KOPT-K1 (cell line): ENCODE measurements at regions not wholly inside any gene's neighbourhood (a gene's known extent, or its start where the extent isn't known, plus 50 kb on each side); places are given as distances from the start of the nearest gene placed in this dataset.
"Not testable (repeated sequence)": the region's sequence is repeated elsewhere in the genome, so short reads cannot be mapped to it uniquely, and the experiment has no call there.

Experiments used
- H3K27ac ChIP-seq: fragments of 200-600 bp; sonication (generic); 2 replicates; pipeline ENCODE4 v1.5.1; 2016; ENCODE audit warnings: antibody characterized with exemption, mild to moderate bottlenecking, low read depth, low read length; ENCODE audit not compliant: poor library complexity, severe bottlenecking
- H3K36me3 ChIP-seq: fragments of 200-600 bp; sonication (generic); 2 replicates; pipeline ENCODE4 v1.5.1; 2017; ENCODE audit warnings: antibody characterized with exemption, mild to moderate bottlenecking, low read length, moderate library complexity; ENCODE audit not compliant: insufficient read depth
- H3K9me3 ChIP-seq: fragments of 200-600 bp; sonication (generic); 2 replicates; pipeline ENCODE4 v1.5.1; 2017; ENCODE audit warnings: antibody characterized with exemption, low read length, mild to moderate bottlenecking; ENCODE audit not compliant: insufficient read depth, poor library complexity, severe bottlenecking

GRCh38 chr11:13137844-13138301 lies 128.8 kb downstream of the RASSF10 start:
- Histone ChIP-seq H3K36me3 (no peaks in the 10 kb centered on the region), H3K9me3 (no peaks in the 10 kb centered on the region), H3K27ac (no peak overlapping the region)

GRCh38 chr11:13139085-13139484 lies 130.0 kb downstream of the RASSF10 start:
- not testable (repeated sequence) for H3K27ac ChIP-seq, H3K9me3 ChIP-seq, H3K36me3 ChIP-seq

DNA sequence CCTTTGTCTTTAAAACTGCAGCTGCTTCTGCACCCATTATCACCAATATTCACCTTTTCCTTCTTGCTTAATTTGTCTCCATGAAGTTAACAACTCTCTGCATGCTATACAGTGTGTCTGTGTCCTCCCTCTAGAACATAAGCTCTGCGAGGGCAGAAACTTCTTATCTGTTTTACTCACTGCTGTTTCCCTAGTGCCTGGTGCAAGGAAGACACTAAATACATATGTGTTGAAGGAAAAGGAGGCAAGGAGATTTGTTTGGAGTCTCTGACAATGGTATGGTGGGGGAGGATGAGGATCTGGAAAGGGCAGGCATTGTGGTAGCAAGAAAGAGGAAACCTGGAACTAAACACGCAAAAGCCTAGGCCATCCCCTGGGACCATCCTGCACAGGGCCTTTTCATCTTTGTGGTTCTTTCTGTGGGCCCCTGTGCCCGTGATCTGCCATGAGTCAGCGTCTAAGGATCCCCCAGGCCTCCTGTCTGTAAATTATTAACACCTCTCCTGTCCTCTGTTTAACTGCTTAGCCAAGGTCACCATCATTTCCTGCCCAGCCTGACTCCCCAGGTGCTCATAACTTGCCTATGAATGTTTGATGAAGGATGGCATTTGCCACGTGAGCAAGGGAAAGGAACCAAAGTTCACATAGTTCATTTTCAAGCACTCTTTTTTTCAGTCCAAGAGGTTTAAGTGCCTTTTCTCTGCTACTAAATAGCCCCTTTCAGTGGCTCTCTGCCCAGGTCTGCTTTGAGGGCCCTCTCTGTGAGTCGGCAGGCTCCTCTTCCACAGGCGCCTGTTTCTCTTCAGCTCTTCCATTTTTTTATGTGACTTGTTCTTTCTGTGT lies 131.1 kb downstream of the RASSF10 start:
- H3K27ac ChIP-seq: no peak overlapping the region

GRCh38 chr11:13140873-13141655 lies 131.9 kb downstream of the RASSF10 start:
- Histone ChIP-seq H3K9me3 (no peaks in the 10 kb centered on the region), H3K27ac (no peak overlapping the region), H3K36me3 (no peaks in the 10 kb centered on the region)

More for the DNA sequence above, 131.1 kb downstream of the RASSF10 start:
- no peaks in the 10 kb centered on the region for H3K36me3 ChIP-seq
- H3K9me3 ChIP-seq: no peaks in the 10 kb centered on the region

DNA sequence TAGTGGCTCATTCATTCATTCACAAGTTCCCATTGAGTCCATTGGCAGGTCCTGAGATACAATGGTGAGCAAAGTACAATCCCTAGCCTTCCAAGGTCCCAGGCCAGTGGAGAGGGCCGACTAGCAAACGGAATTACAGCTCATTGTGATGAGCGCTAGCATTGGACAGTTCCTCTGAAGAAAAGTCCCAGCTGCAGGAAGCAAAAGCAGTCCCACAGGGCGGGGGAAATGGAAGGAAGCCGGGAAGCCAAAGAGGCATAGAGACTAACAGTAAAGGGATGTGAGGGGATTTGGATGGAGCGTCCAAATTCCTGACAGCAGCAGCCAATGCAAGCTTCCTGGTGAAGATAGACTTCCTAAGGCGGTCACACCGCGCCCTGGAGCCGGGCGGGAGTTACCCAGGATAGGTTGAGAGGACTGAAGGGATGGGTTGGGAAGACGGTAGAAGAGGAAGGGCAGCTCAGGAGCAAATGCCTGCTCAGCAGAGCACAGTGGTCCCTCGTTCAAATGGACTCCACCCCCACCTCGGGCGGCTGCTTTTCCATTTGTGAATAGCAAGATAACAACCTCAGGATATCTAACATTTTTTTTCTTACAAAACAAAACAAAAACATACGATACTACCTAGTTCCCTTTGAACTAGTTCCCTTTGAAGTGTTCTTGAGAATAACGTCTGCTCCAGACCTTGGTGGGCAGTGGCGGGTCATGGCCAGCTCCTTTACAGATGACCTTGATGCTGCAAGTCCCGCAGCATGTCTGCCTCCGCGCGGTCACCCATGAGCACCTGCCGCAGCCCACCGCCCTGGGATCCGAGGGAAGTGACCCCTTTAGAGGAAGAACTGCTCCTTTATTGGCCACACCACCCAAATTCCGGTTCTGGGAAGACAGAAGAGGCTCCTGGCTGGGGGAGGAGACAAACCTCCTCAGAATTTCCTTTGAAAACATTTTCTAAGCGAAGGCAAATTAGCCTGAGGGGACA lies 132.9 kb downstream of the RASSF10 start:
- H3K36me3 ChIP-seq: no peaks in the 10 kb centered on the region
- H3K9me3 ChIP-seq: no peaks in the 10 kb centered on the region
- H3K27ac ChIP-seq: no peak overlapping the region

DNA sequence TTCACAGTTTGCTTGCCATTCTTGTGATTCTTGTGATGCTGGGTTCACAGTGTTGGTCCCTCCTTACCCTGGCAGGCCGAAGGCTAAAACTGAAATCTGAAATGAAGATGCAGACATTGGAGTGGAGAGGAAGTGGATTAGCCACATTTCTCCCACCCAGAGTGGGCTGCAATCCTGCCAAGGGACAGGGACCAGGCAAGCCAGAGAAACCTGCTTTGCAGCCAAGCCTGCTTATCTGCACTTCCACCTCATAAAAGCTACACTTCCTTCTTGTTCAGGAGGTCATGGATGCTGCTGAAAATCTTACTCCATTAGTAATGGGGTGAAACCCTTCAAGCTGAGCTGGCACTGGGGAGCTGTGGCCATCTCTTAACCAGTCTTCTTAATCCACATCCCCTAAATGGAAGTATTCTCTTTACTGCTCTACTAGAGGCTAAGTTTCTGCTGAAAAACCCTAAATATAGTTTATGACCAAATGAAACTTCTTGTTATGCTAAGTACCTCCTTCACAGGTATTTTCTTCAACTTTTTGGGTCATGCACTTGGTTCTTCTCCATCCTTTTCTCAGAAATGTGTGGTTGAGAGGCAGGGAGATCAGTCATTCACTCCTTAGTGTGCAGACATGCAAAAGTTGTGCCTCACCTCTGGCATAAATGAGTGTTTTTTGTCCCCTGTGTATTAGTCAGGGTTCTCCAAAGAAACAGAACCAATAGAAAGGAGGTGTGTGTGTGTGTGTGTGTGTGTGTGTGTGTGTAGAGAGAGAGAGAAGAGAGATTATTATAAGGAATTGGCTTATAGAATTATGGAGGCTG lies 133.9 kb upstream of the BMAL1 start:
- H3K36me3 ChIP-seq: no peaks in the 10 kb centered on the region
- H3K27ac ChIP-seq: no peak overlapping the region
- no peaks in the 10 kb centered on the region for H3K9me3 ChIP-seq

DNA sequence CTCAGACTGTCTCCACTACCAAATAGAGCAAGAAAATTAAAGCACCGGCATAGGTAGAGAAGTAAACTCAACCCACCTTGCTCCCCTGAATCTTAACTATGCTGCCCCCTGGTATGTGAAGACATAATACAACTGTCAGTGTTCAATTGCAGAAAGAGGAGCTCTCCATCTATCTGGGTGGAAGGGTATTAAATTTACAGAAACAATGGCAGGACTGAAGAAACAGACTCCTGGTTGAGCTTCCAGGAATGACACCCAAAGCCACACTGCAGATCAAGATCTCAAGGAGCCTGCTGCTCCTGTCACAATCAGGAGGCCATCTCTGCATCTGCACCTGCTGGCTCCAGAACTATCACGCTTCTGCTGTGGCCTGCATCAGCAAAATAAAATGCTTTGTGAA lies 132.1 kb upstream of the BMAL1 start:
- Histone ChIP-seq H3K27ac (no peak overlapping the region), H3K9me3 (no peaks in the 10 kb centered on the region)

GRCh38 chr11:13149991-13150390 lies 127.6 kb upstream of the BMAL1 start:
- Histone ChIP-seq H3K27ac (no peak overlapping the region), H3K9me3 (no peaks in the 10 kb centered on the region), H3K36me3 (no peaks in the 10 kb centered on the region)

More for the DNA sequence above, 132.1 kb upstream of the BMAL1 start:
- no peaks in the 10 kb centered on the region for H3K36me3 ChIP-seq

DNA sequence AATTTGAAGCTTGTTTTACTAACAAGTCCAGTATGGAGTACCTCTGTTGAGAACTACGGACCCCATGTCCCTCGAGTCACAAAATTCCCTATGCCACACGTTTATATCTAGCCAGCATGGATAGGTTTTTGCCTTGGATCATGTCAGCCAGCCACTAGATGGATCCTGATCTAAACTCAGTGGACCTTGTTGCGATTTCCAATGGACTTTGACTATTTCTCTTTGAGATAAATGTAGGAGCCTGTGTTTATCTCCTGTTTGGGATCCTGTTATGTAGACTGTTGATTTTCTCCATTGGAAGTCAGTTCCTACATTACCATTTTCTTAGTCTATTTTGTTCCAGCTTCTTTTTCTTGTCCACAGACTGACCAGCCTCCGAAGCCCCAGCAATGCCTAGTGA lies 127.1 kb upstream of the BMAL1 start:
- Histone ChIP-seq H3K9me3 (no peaks in the 10 kb centered on the region), H3K36me3 (no peaks in the 10 kb centered on the region), H3K27ac (no peak overlapping the region)

GRCh38 chr11:13152264-13152663 lies 125.3 kb upstream of the BMAL1 start:
- no peaks in the 10 kb centered on the region for H3K36me3 ChIP-seq
- H3K27ac ChIP-seq: no peak overlapping the region
- no peaks in the 10 kb centered on the region for H3K9me3 ChIP-seq

GRCh38 chr11:13152736-13153541 lies 124.7 kb upstream of the BMAL1 start:
- no peak overlapping the region for H3K27ac ChIP-seq
- H3K36me3 ChIP-seq: no peaks in the 10 kb centered on the region
- H3K9me3 ChIP-seq: no peaks in the 10 kb centered on the region

DNA sequence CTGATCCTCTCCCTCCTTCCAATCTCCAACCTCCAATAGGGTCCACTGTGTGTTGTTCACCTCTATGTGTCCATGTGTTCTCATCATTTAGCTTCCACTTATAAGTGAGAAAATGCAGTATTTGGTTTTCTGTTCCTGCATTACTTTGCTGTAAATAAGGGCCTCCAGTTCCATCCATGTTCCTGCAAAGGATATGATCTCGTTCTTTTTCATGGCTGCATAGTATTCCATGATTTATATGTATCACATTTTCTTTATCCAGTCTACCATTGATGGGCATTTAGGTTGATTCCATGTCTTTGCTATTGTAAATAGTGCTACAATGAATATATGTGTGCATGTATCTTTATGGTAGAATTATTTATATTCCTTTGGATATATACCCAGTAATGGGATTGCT lies 123.2 kb upstream of the BMAL1 start:
- not testable (repeated sequence) for H3K36me3 ChIP-seq, H3K9me3 ChIP-seq, H3K27ac ChIP-seq

GRCh38 chr11:13160346-13160745 lies 117.2 kb upstream of the BMAL1 start:
- Histone ChIP-seq H3K9me3 (no peaks in the 10 kb centered on the region), H3K36me3 (no peaks in the 10 kb centered on the region), H3K27ac (no peak overlapping the region)
